ENCODE measurements at regions not wholly inside any gene's neighbourhood (a gene's known extent, or its start where the extent isn't known, plus 50 kb on each side); places are given as distances from the start of the nearest gene placed in this dataset.

DNA sequence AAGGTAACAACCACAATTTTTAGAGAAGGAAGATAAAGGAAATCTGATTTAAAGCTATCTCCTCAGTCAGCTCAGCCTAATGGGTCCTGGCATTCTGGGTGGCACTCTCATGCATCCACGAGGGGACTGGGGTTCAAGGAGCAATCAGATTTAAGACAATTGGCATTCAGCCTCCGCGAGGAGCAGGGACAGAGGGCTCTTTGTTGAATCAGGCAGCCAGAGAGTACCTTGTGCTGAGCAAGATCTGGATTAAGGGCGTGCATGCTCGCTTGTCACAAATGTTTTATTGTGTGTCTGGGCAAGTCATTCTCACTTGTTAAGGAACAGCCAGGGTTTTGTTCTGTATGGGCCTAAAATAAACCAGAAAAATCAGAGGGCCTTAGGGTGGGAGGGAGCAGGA lies 475.3 kb upstream of the NRSN1 start:
- no peak for DNase-seq
- TF ChIP-seq, protein P1, sequence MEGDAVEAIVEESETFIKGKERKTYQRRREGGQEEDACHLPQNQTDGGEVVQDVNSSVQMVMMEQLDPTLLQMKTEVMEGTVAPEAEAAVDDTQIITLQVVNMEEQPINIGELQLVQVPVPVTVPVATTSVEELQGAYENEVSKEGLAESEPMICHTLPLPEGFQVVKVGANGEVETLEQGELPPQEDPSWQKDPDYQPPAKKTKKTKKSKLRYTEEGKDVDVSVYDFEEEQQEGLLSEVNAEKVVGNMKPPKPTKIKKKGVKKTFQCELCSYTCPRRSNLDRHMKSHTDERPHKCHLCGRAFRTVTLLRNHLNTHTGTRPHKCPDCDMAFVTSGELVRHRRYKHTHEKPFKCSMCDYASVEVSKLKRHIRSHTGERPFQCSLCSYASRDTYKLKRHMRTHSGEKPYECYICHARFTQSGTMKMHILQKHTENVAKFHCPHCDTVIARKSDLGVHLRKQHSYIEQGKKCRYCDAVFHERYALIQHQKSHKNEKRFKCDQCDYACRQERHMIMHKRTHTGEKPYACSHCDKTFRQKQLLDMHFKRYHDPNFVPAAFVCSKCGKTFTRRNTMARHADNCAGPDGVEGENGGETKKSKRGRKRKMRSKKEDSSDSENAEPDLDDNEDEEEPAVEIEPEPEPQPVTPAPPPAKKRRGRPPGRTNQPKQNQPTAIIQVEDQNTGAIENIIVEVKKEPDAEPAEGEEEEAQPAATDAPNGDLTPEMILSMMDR (IDR thresholded peaks at IDR 0.05; ENCODE audit: low read depth, low read length) = no peak
- Histone ChIP-seq H3K4me1 (no peaks in the 10 kb centered on the region; the same call in 1 of the 2 replicates), H3K27me3 (no peaks in the 10 kb centered on the region), H3K36me3 (no peaks in the 10 kb centered on the region), H3K4me3 (ENCODE audit: low read depth, low read length) (no peak overlapping the region), H3K9me3 (no peaks in the 10 kb centered on the region)

DNA sequence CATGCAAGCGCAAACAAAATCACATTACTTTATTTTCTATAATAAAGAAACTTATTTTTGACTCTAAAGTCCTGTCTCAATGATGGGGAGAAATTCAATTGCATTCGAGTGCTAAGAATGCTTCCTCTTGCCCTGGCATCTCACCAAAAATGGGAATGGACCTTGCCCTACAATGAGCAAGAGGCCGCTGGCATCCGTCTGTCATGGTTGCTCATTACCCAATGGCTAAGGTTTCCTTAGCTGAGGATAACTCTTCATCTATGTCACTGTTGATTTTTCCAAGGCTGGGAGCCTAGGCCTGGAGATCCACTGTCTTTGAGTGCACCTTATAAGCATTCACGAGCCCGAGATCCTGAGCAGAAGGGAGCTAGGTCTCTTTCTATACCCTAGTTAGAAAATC lies 471.3 kb upstream of the NRSN1 start:
- no peaks in the 10 kb centered on the region for H3K27me3 ChIP-seq
- no peaks in the 10 kb centered on the region for H3K9me3 ChIP-seq
- TF ChIP-seq, protein P1 (IDR thresholded peaks at IDR 0.05; ENCODE audit: low read depth, low read length) = no peak
- DNase-seq = no peak
- peaks cover 6% of the 10 kb centered on the region; the same call in 1 of the 2 replicates for H3K4me1 ChIP-seq
- H3K4me3 ChIP-seq (ENCODE audit: low read depth, low read length) = no peak overlapping the region
- no peaks in the 10 kb centered on the region for H3K36me3 ChIP-seq

DNA sequence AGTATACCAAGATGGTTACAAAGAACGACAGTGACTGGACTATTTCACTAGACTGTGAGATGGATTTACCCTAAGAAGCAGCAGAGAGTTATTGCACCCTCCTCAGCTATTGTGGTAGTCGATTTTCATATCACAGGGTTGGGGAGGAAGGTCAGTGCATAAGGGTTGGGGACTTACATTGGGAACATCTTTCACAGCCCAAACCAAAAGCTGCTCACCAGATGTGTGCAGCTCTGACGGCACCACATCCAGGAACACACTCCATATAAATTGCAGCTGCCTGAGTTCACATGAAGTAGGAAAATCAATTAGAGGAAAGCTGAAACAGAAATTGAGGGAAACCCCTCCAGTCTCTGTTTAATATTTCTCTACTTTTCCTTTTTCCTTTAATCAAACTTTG lies 470.5 kb upstream of the NRSN1 start:
- no peak for DNase-seq
- Histone ChIP-seq H3K4me1 (peaks cover 6% of the 10 kb centered on the region; the same call in 1 of the 2 replicates), H3K9me3 (no peaks in the 10 kb centered on the region), H3K36me3 (no peaks in the 10 kb centered on the region), H3K27me3 (no peaks in the 10 kb centered on the region), H3K4me3 (ENCODE audit: low read depth, low read length) (no peak overlapping the region)
- TF ChIP-seq, protein P1 (IDR thresholded peaks at IDR 0.05; ENCODE audit: low read depth, low read length) = no peak

DNA sequence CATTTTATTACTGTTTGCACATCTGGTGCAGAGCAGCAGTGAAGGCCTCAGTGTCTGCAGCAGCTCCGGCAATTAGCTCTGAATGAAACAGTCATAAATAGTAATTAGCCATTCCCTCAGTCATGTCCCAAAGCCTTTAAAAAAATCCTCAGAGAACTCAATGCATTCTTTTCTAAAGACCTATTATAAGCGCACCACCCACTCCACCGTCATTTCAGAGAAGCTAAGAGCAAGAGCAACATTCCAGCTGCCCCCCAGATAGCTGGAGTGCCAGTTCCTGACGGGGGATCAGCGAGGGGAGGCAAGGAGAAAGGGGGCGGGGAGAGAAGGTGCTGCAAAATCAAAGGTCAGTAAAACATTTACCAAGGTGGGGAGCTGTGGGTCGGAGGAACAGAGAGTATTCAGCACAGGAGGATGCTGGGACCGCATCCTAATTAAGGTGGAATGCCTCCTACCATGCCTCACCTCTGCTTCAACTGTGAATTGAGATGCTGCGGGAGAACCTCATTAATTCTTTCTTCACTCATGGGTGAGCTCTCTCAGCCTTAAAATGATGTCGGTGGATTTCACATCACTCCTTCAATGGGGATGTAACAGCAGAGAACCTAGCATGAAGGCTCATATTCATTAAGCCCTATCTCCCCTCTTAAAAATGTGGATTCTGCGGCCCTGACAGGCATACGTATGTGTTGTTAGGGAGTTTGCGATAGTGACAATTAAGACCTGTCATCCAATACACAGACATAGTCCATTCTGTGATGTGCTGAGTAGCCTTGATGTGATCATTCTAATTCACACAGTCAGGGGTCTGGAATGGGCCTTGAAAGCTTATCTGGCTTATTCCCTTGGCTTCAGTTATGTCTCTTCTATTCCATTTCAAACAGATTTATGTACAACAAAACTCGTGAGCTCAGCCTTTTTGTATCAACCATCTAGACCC lies 469.5 kb upstream of the NRSN1 start:
- DNase-seq = no peak
- Histone ChIP-seq H3K27me3 (no peaks in the 10 kb centered on the region), H3K36me3 (no peaks in the 10 kb centered on the region), H3K4me3 (ENCODE audit: low read depth, low read length) (no peak overlapping the region), H3K9me3 (no peaks in the 10 kb centered on the region), H3K4me1 (peaks cover 6% of the 10 kb centered on the region; the same call in 1 of the 2 replicates)
- TF ChIP-seq, protein P1 (IDR thresholded peaks at IDR 0.05; ENCODE audit: low read depth, low read length) = no peak

DNA sequence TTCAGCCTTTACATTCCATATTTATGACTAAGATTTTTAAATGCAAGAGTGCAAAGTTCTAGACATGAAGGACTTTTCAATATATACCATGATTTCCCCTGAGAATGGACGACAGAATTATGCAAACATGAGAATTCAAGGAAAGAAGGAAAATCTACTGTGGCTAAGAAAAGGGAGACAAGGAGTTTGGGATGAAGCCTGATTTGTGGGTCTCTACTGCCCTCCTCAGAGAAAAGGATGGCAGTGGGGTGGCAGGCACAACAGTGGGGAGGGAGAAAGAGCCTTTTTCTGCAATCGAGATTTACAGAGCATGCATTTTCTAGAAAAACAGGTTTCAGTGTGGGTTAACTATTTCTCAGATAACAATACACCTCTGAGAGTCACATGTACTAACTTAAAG lies 466.9 kb upstream of the NRSN1 start:
- H3K27me3 ChIP-seq = no peaks in the 10 kb centered on the region
- H3K4me3 ChIP-seq (ENCODE audit: low read depth, low read length) = no peak overlapping the region
- no peaks in the 10 kb centered on the region for H3K36me3 ChIP-seq
- DNase-seq = peak; percentile 64
- H3K4me1 ChIP-seq = peaks cover 15% of the 10 kb centered on the region
- H3K9me3 ChIP-seq = no peaks in the 10 kb centered on the region
- TF ChIP-seq, protein P1 (IDR thresholded peaks at IDR 0.05; ENCODE audit: low read depth, low read length) = peak; percentile 93

DNA sequence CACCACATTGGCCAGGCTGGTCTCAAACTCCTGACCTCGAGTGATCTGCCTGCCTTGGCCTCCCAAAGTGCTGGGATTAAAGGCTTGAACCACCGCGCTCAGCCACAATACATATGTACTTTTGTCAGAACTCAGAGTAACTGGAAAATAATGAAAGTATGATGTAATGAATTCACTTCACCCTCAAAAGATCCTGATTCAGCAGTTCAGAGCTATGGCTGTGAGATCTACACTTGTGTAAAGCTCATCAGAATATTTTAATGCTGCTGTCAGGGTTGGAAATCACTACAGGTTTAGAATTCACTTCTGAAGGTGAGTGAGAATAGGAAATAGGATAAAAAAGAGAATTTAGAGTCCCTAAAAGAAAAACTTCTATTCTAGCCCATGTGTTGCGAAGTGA lies 464.5 kb upstream of the NRSN1 start:
- no peaks in the 10 kb centered on the region; the same call in 1 of the 2 replicates for H3K36me3 ChIP-seq
- H3K4me3 ChIP-seq (ENCODE audit: low read depth, low read length) = no peak overlapping the region
- no peaks in the 10 kb centered on the region; the same call in 1 of the 2 replicates for H3K9me3 ChIP-seq
- H3K27me3 ChIP-seq = no peaks in the 10 kb centered on the region
- no peak for DNase-seq
- H3K4me1 ChIP-seq = peaks cover 15% of the 10 kb centered on the region
- TF ChIP-seq, protein P1 (IDR thresholded peaks at IDR 0.05; ENCODE audit: low read depth, low read length) = no peak
